HCT116 (cell line): ENCODE measurements at regions not wholly inside any gene's neighbourhood (a gene's known extent, or its start where the extent isn't known, plus 50 kb on each side); places are given as distances from the start of the nearest gene placed in this dataset.

ENCODE experiments used
- ATAC-seq: fragments of 200-7000 bp; cut with Tn5 transposase; 2 replicates; pipeline ENCODE4 v1.9.1; 2020; ENCODE audit warnings: mild to moderate bottlenecking, moderate library complexity
- BruUV-seq: library from RNA; stranded (reverse); fragments of 400-500 nt; replicated peaks from 2 replicates; lab custom pipeline; 2021; lab: Mats Ljungman, UMichigan
- CTCF ChIA-PET: fragments of 300-600 bp; sonication (Branson Sonifier 250); formaldehyde crosslinking; loops from one replicate; lab custom pipeline; 2021; ENCODE audit warnings: antibody characterized with exemption; lab: Charles Lee
- POLR2A ChIA-PET: fragments of 300-600, 350-600 bp; sonication (Branson Sonifier 250); formaldehyde crosslinking; loops from one replicate; lab custom pipeline; 2021; ENCODE audit warnings: antibody characterized with exemption; lab: Charles Lee
- RAD21 ChIA-PET, 2 experiments: fragments of 300-600 bp; sonication (Branson Sonifier 250); formaldehyde crosslinking; loops; one replicate each; lab custom pipeline; 2023; ENCODE audit warnings: low total read pairs in 2 of 2; ENCODE audit not compliant: uncharacterized antibody in 2 of 2, unreplicated experiment in 2 of 2, low non-redundant PET in 1 of 2; lab: Charles Lee
- DNase-seq: peaks from one replicate; pipeline ENCODE4 v3.0.0-alpha.2; 2010; ENCODE audit warnings: low read depth, low spot score
- H2AFZ ChIP-seq: fragments of 200-600 bp; shearing (Covaris generic), sonication (generic); 2 replicates; pipeline ENCODE4 v1.6.1; 2017; ENCODE audit warnings: low read depth, mixed run types, mixed read lengths, antibody characterized with exemption, low read length; ENCODE audit not compliant: poor library complexity, severe bottlenecking
- H3K27ac ChIP-seq: 2 replicates; pipeline ENCODE4 v1.5.1; 2012; ENCODE audit warnings: low read depth, low read length
- H3K27me3 ChIP-seq: fragments of 200-600 bp; sonication (generic); 2 replicates; pipeline ENCODE4 v1.6.1; 2016; ENCODE audit warnings: mixed run types, low read length, mixed read lengths; ENCODE audit not compliant: insufficient read depth
- H3K36me3 ChIP-seq, 2 experiments: fragments of 200-500 bp in 1 of 2; fragments of 200-600 bp in 1 of 2; sonication (Bioruptor generic) in 1 of 2; sonication (generic) in 1 of 2; 2 replicates each; pipeline versions ENCODE4 v1.5.1 to v1.6.1; 2014 to 2016; ENCODE audit warnings: low read length in 2 of 2, inconsistent platforms in 1 of 2, mixed read lengths in 1 of 2, mixed run types in 1 of 2; ENCODE audit not compliant: insufficient read depth in 2 of 2, control insufficient read depth in 1 of 2
- H3K4me1 ChIP-seq, 2 experiments: fragments of 200-600 bp in 1 of 2; sonication (generic) in 1 of 2; 2 replicates each; pipeline versions ENCODE4 v1.5.1 to v1.6.1; 2012 to 2017; ENCODE audit warnings: low read length in 2 of 2, inconsistent platforms in 1 of 2, mild to moderate bottlenecking in 1 of 2, mixed read lengths in 1 of 2, mixed run types in 1 of 2, moderate library complexity in 1 of 2; ENCODE audit not compliant: insufficient read depth in 2 of 2, control insufficient read depth in 1 of 2
- H3K4me2 ChIP-seq: fragments of 200-600 bp; sonication (generic); 2 replicates; pipeline ENCODE4 v1.6.1; 2017; ENCODE audit warnings: mixed run types, low read length, mixed read lengths
- H3K4me3 ChIP-seq, 2 experiments: fragments of 200-600 bp in 1 of 2; sonication (generic) in 1 of 2; replicated peaks in 1 of 2; 2 replicates each; pipeline ENCODE4 v1.5.1; 2011 to 2016; ENCODE audit warnings: low read length in 2 of 2, control low read depth in 1 of 2, low read depth in 1 of 2, mild to moderate bottlenecking in 1 of 2, mixed read lengths in 1 of 2, mixed run types in 1 of 2
- H3K79me2 ChIP-seq: fragments of 200-600 bp; sonication (generic); 2 replicates; pipeline ENCODE4 v1.6.1; 2017; ENCODE audit warnings: mild to moderate bottlenecking, mixed run types, low read length, moderate library complexity, mixed read lengths; ENCODE audit not compliant: insufficient read depth
- H3K9ac ChIP-seq: fragments of 200-600 bp; sonication (generic); 2 replicates; pipeline ENCODE4 v1.6.1; 2016; ENCODE audit warnings: low read length, mixed read lengths
- H3K9me2 ChIP-seq: fragments of 200-600 bp; sonication (generic), shearing (Covaris generic); 2 replicates; pipeline ENCODE4 v1.6.1; 2017; ENCODE audit warnings: mixed run types, mild to moderate bottlenecking, moderate library complexity; ENCODE audit not compliant: insufficient read depth
- H3K9me3 ChIP-seq, 2 experiments: fragments of 200-500 bp in 1 of 2; fragments of 200-600 bp in 1 of 2; sonication (Bioruptor generic) in 1 of 2; sonication (generic) in 1 of 2; 2 replicates each; pipeline ENCODE4 v1.6.1; 2014 to 2017; ENCODE audit warnings: low read length in 2 of 2, mixed read lengths in 2 of 2, inconsistent platforms in 1 of 2, low read depth in 1 of 2, mild to moderate bottlenecking in 1 of 2, mixed run types in 1 of 2, moderate library complexity in 1 of 2; ENCODE audit not compliant: control insufficient read depth in 1 of 2, insufficient read depth in 1 of 2
- H4K20me1 ChIP-seq: fragments of 200-600 bp; sonication (generic), shearing (Covaris generic); 2 replicates; pipeline ENCODE4 v1.6.1; 2017; ENCODE audit warnings: mixed run types, mild to moderate bottlenecking, moderate library complexity; ENCODE audit not compliant: insufficient read depth
- CBX3 ChIP-seq: IDR thresholded peaks from 2 replicates; pipeline ENCODE4 v1.6.1; 2012; ENCODE audit warnings: low read depth
- CEBPB ChIP-seq: IDR thresholded peaks from 2 replicates; pipeline ENCODE4 v1.6.1; 2012; ENCODE audit warnings: low read depth
- EGR1 ChIP-seq: IDR thresholded peaks from 2 replicates; pipeline ENCODE4 v1.6.1; 2012; ENCODE audit warnings: low read depth
- ELF1 ChIP-seq: IDR thresholded peaks from 2 replicates; pipeline ENCODE4 v1.6.1; 2012; ENCODE audit warnings: low read depth, borderline replicate concordance
- EZH2 ChIP-seq: fragments of 200-600 bp; sonication (generic); IDR thresholded peaks from 2 replicates; pipeline ENCODE4 v1.6.1; 2017; ENCODE audit warnings: antibody characterized with exemption, mixed run types
- EZH2phosphoT487 ChIP-seq: fragments of 200-600 bp; IDR thresholded peaks from 2 replicates; pipeline ENCODE4 v1.6.1; 2018; ENCODE audit warnings: antibody characterized with exemption, borderline replicate concordance
- JUND ChIP-seq: IDR thresholded peaks from 2 replicates; pipeline ENCODE4 v1.6.1; 2012
- POLR2A ChIP-seq: IDR thresholded peaks from 2 replicates; pipeline ENCODE4 v1.7.0; 2011; ENCODE audit warnings: borderline replicate concordance; ENCODE audit not compliant: insufficient read depth, insufficient read length; ENCODE audit errors: extremely low read depth
- RAD21 ChIP-seq: IDR thresholded peaks from 2 replicates; pipeline ENCODE4 v1.6.1; 2012; ENCODE audit warnings: low read depth, mild to moderate bottlenecking
- SIN3A ChIP-seq: IDR thresholded peaks from 2 replicates; pipeline ENCODE4 v1.6.1; 2012; ENCODE audit warnings: low read depth
- SRF ChIP-seq: IDR thresholded peaks from 2 replicates; pipeline ENCODE4 v1.6.1; 2012; ENCODE audit warnings: low read depth
- TCF7L2 ChIP-seq: IDR thresholded peaks from 2 replicates; pipeline ENCODE4 v1.7.0; 2011; ENCODE audit warnings: borderline replicate concordance, inconsistent platforms; ENCODE audit not compliant: insufficient read depth, insufficient read length; ENCODE audit errors: extremely low read depth
- YY1 ChIP-seq: IDR thresholded peaks from 2 replicates; pipeline ENCODE4 v1.6.1; 2011; ENCODE audit warnings: low read length, low read depth, moderate library complexity, mild to moderate bottlenecking; ENCODE audit not compliant: insufficient replicate concordance; ENCODE audit errors: extremely low read depth
- ZFX ChIP-seq: fragments of 450-650 bp; IDR thresholded peaks from 2 replicates; pipeline ENCODE4 v1.6.1; 2017
- ZNF274 ChIP-seq: fragments of 200-500 bp; sonication (Bioruptor generic); IDR thresholded peaks from 2 replicates; pipeline ENCODE4 v1.6.1; 2014; ENCODE audit warnings: mild to moderate bottlenecking, low read depth, low read length, inconsistent platforms
- intact Hi-C: fragments of 100-400 bp; cut with micrococcal nuclease; formaldehyde crosslinking; loops from 2 replicates; pipeline ENCODE4 v1.10.0; 2022
- TF ChIP-seq, protein P1 (sequence below): IDR thresholded peaks from 2 replicates; pipeline ENCODE4 v1.6.1; 2012
- TF ChIP-seq, protein P2 (sequence below): IDR thresholded peaks from 2 replicates; pipeline ENCODE4 v1.6.1; 2012
- TF ChIP-seq, protein P3 (sequence below), 3 experiments: fragments of 200-600 bp in 1 of 3; sonication (generic) in 1 of 3; IDR thresholded peaks in 2 of 3; conservative IDR thresholded peaks in 1 of 3; 2 replicates each; pipeline ENCODE4 v1.5.1; 2012 to 2017; ENCODE audit warnings: low read depth in 2 of 3, low read length in 2 of 3, antibody characterized with exemption in 1 of 3, borderline replicate concordance in 1 of 3, control low read depth in 1 of 3, mild to moderate bottlenecking in 1 of 3, mixed read lengths in 1 of 3, mixed run types in 1 of 3, moderate library complexity in 1 of 3; ENCODE audit not compliant: insufficient read depth in 1 of 3

DNA sequence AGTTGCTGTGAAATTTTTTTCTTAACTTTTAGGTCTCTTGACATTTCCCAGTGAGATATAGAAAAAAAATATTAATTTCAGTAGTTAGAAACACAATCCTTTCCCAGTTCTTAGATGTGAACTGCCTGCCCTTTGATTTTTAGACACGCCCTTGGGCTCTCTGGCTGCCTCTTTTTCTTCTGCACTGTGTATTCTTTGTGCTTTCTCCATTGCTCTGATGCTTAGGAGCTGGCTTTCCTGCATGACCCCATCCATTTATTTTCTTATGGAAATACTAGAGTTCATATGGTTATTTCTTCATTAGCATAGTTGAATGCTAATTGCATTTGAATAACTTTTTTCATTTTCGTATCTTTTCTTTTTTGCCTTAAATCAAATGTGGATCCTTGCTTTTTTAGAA lies 224.9 kb upstream of the SMIM31 start:
- H3K9me2 ChIP-seq = no peaks in the 10 kb centered on the region
- intact Hi-C loops = no loop called here
- BruUV-seq = no TSS peak
- H3K9me3 ChIP-seq = no peaks in the 10 kb centered on the region
- no peak overlapping the region for H3K4me2 ChIP-seq
- no peak overlapping the region for H3K27ac ChIP-seq
- no peaks in the 10 kb centered on the region for H3K36me3 ChIP-seq
- H3K4me1 ChIP-seq = no peaks in the 10 kb centered on the region
- no peak overlapping the region for H3K9ac ChIP-seq
- DNase-seq = no peak
- H4K20me1 ChIP-seq = no peaks in the 10 kb centered on the region
- RAD21 ChIA-PET = no interaction called here
- no peak for ATAC-seq
- CTCF ChIA-PET = no interaction called here
- H2AFZ ChIP-seq = no peak overlapping the region
- no peak overlapping the region for H3K4me3 ChIP-seq
- TF ChIP-seq YY1 (no peak), POLR2A (no peak), EZH2 (no peak), SIN3A (no peak), CEBPB (no peak), RAD21 (no peak), EGR1 (no peak), ZNF274 (no peak), ZFX (no peak), EZH2phosphoT487 (no peak), SRF (no peak), JUND (no peak), TCF7L2 (no peak)
- TF ChIP-seq, protein P1, sequence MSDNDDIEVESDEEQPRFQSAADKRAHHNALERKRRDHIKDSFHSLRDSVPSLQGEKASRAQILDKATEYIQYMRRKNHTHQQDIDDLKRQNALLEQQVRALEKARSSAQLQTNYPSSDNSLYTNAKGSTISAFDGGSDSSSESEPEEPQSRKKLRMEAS = no peak
- no peaks in the 10 kb centered on the region for H3K79me2 ChIP-seq
- POLR2A ChIA-PET = no interaction called here
- H3K27me3 ChIP-seq = no peaks in the 10 kb centered on the region

DNA sequence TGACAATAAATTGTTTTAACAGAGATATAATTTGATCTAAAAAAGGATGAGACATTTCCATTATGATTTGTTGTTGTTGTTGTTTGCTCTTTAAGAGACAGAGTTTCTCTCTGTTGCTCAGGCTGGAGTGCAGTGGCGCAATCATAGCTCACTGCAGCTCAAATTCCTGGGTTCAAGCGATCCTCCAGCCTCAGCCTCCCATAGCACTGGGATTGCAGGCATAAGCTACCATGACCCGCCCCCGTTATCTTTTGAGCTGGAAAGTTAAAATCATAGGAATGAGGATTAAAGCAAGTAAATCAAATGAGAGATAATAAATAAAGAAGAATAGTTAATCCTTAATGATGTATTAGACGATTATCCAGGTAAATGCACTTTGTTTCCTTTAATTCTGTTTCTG lies 224.4 kb upstream of the SMIM31 start:
- no peaks in the 10 kb centered on the region for H4K20me1 ChIP-seq
- CTCF ChIA-PET = no interaction called here
- BruUV-seq = no TSS peak

More for the DNA sequence above, 224.4 kb upstream of the SMIM31 start:
- no peaks in the 10 kb centered on the region for H3K4me1 ChIP-seq
- H3K4me3 ChIP-seq = no peak overlapping the region
- ChIA-PET POLR2A (no interaction called here), RAD21 (no interaction called here)
- H3K9me2 ChIP-seq = no peaks in the 10 kb centered on the region
- no peak overlapping the region for H3K9ac ChIP-seq
- ATAC-seq = no peak
- TF ChIP-seq, protein P2, sequence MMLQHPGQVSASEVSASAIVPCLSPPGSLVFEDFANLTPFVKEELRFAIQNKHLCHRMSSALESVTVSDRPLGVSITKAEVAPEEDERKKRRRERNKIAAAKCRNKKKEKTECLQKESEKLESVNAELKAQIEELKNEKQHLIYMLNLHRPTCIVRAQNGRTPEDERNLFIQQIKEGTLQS = no peak
- TF ChIP-seq YY1 = no peak
- TF ChIP-seq CEBPB = no peak
- TF ChIP-seq ELF1 = no peak
- TF ChIP-seq, protein P3, sequence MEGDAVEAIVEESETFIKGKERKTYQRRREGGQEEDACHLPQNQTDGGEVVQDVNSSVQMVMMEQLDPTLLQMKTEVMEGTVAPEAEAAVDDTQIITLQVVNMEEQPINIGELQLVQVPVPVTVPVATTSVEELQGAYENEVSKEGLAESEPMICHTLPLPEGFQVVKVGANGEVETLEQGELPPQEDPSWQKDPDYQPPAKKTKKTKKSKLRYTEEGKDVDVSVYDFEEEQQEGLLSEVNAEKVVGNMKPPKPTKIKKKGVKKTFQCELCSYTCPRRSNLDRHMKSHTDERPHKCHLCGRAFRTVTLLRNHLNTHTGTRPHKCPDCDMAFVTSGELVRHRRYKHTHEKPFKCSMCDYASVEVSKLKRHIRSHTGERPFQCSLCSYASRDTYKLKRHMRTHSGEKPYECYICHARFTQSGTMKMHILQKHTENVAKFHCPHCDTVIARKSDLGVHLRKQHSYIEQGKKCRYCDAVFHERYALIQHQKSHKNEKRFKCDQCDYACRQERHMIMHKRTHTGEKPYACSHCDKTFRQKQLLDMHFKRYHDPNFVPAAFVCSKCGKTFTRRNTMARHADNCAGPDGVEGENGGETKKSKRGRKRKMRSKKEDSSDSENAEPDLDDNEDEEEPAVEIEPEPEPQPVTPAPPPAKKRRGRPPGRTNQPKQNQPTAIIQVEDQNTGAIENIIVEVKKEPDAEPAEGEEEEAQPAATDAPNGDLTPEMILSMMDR (IDR thresholded peaks at IDR 0.05 in 2 of 3, conservative IDR thresholded peaks at IDR 0.05 in 1 of 3; ENCODE audit: borderline replicate concordance in 1 of 3, insufficient read depth in 1 of 3, low read depth in 2 of 3, low read length in 2 of 3) = no peak
- TF ChIP-seq CBX3 = no peak
- no peaks in the 10 kb centered on the region for H3K36me3 ChIP-seq
- H3K27me3 ChIP-seq = no peaks in the 10 kb centered on the region
- H2AFZ ChIP-seq = no peak overlapping the region
- H3K27ac ChIP-seq = no peak overlapping the region
- no peak for DNase-seq
- H3K9me3 ChIP-seq = no peaks in the 10 kb centered on the region
- intact Hi-C loops = no loop called here
- no peaks in the 10 kb centered on the region for H3K79me2 ChIP-seq
- H3K4me2 ChIP-seq = no peak overlapping the region
